Neural crest cell (in vitro differentiated cells): ENCODE measurements at regions not wholly inside any gene's neighbourhood (a gene's known extent, or its start where the extent isn't known, plus 50 kb on each side); places are given as distances from the start of the nearest gene placed in this dataset.

Experiments used
- DNase-seq: peaks from one replicate; pipeline ENCODE4 v3.0.0; 2021; ENCODE audit warnings: low read depth, mixed read lengths, low spot score
- H3K27ac Mint-ChIP-seq: one replicate; pipeline ENCODE4 v1.8.0; 2021; ENCODE audit warnings: mild to moderate bottlenecking, mixed read lengths; ENCODE audit not compliant: unreplicated experiment
- H3K27me3 Mint-ChIP-seq: 2 replicates; pipeline ENCODE4 v1.8.0; 2021; ENCODE audit warnings: low read depth, mild to moderate bottlenecking, mixed read lengths
- H3K36me3 Mint-ChIP-seq: 2 replicates; pipeline ENCODE4 v1.8.0; 2021; ENCODE audit warnings: low read depth, mild to moderate bottlenecking, mixed read lengths
- H3K4me1 Mint-ChIP-seq: 2 replicates; pipeline ENCODE4 v1.8.0; 2021; ENCODE audit warnings: mixed read lengths
- H3K4me3 Mint-ChIP-seq: one replicate; pipeline ENCODE4 v1.8.0; 2021; ENCODE audit warnings: mild to moderate bottlenecking, mixed read lengths
- H3K9me3 Mint-ChIP-seq: 2 replicates; pipeline ENCODE4 v1.8.0; 2021; ENCODE audit warnings: mixed read lengths
- CTCF ChIP-seq: fragments of 200-600 bp; sonication (generic); conservative IDR thresholded peaks from 2 replicates; pipeline ENCODE4 v1.5.0; 2021; ENCODE audit warnings: antibody characterized with exemption, mild to moderate bottlenecking

GRCh38 chr6:94622783-94623182, 954.6 kb upstream of the MANEA start:
- DNase-seq, result no peak
- no peak overlapping the region for H3K4me3 Mint-ChIP-seq
- TF ChIP-seq CTCF, result no peak
- H3K27me3 Mint-ChIP-seq, result no peaks in the 10 kb centered on the region
- no peaks in the 10 kb centered on the region for H3K36me3 Mint-ChIP-seq
- H3K4me1 Mint-ChIP-seq, result no peaks in the 10 kb centered on the region
- H3K9me3 Mint-ChIP-seq, result no peaks in the 10 kb centered on the region
- no peak overlapping the region for H3K27ac Mint-ChIP-seq

- H3K4me1 Mint-ChIP-seq, result no peaks in the 10 kb centered on the region
- H3K9me3 Mint-ChIP-seq, result peaks cover 18% of the 10 kb centered on the region
- H3K4me3 Mint-ChIP-seq, result no peak overlapping the region
- TF ChIP-seq CTCF, result no peak
- no peaks in the 10 kb centered on the region for H3K27me3 Mint-ChIP-seq
- H3K36me3 Mint-ChIP-seq, result peaks cover 3% of the 10 kb centered on the region
- DNase-seq, result no peak
- H3K27ac Mint-ChIP-seq, result no peak overlapping the region
These were observed 976.7 kb upstream of the MANEA start for GRCh38 chr6:94600636-94601035.

GRCh38 chr6:94597487-94597886, 979.8 kb upstream of the MANEA start:
- no peak for TF ChIP-seq CTCF
- H3K9me3 Mint-ChIP-seq, result peaks cover 3% of the 10 kb centered on the region
- DNase-seq, result no peak
- peaks cover 3% of the 10 kb centered on the region for H3K36me3 Mint-ChIP-seq
- H3K27me3 Mint-ChIP-seq, result no peaks in the 10 kb centered on the region
- H3K4me3 Mint-ChIP-seq, result no peak overlapping the region
- no peaks in the 10 kb centered on the region for H3K4me1 Mint-ChIP-seq
- no peak overlapping the region for H3K27ac Mint-ChIP-seq

GRCh38 chr6:94590416-94590815, 986.9 kb upstream of the MANEA start:
- no peak overlapping the region for H3K27ac Mint-ChIP-seq
- no peaks in the 10 kb centered on the region for H3K4me1 Mint-ChIP-seq
- H3K27me3 Mint-ChIP-seq, result no peaks in the 10 kb centered on the region
- H3K9me3 Mint-ChIP-seq, result no peaks in the 10 kb centered on the region
- no peak for TF ChIP-seq CTCF
- H3K36me3 Mint-ChIP-seq, result no peaks in the 10 kb centered on the region
- no peak overlapping the region for H3K4me3 Mint-ChIP-seq
- no peak for DNase-seq

- no peaks in the 10 kb centered on the region for H3K36me3 Mint-ChIP-seq
- no peak overlapping the region for H3K27ac Mint-ChIP-seq
- no peaks in the 10 kb centered on the region for H3K4me1 Mint-ChIP-seq
- DNase-seq, result no peak
- no peak for TF ChIP-seq CTCF
- no peaks in the 10 kb centered on the region for H3K9me3 Mint-ChIP-seq
- no peaks in the 10 kb centered on the region for H3K27me3 Mint-ChIP-seq
- no peak overlapping the region for H3K4me3 Mint-ChIP-seq
These were observed 989.0 kb upstream of the MANEA start for GRCh38 chr6:94588301-94588700.

GRCh38 chr6:94584211-94584610, 993.1 kb upstream of the MANEA start:
- Mint-ChIP-seq H3K36me3 (no peaks in the 10 kb centered on the region), H3K9me3 (no peaks in the 10 kb centered on the region), H3K27ac (no peak overlapping the region), H3K4me1 (peaks cover 3% of the 10 kb centered on the region), H3K4me3 (no peak overlapping the region), H3K27me3 (no peaks in the 10 kb centered on the region)
- DNase-seq, result no peak
- TF ChIP-seq CTCF, result no peak
